Jurkat, Clone E6-1 (cell line): ENCODE measurements at regions not wholly inside any gene's neighbourhood (a gene's known extent, or its start where the extent isn't known, plus 50 kb on each side); places are given as distances from the start of the nearest gene placed in this dataset.
A peak's percentile ranks its signal among the peaks of the same experiment; 100 is the strongest.

Experiments
- DNase-seq: peaks from one replicate; pipeline ENCODE4 v3.0.0-alpha.2; 2011; ENCODE audit warnings: low read depth, low spot score
- H3K4me3 ChIP-seq: 2 replicates; pipeline ENCODE4 v1.5.1; 2011; ENCODE audit warnings: mild to moderate bottlenecking, low read length, control low read depth, moderate library complexity

- DNase-seq: peak; percentile 66
These were observed 130.5 kb upstream of the ITGA1 start for GRCh38 chr5:52657247-52657645.

DNA sequence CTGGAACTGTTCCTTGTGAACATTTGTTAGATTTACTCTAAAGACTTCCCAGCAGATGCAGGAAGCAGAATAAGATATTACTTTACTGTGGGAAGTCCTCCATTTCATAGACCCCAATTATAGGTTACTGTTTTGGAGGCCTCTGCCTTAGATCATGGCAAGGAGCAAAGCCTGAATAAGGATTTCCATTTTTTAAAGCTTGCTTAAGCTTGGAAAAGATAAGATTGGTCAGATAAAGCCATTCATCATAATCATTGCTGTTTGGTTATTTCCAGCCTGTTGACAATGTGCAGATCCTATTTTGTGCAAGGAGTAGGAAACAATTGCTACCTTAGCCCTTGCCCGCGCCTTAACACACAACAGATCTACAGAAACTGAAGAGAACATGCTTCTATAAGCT, 129.5 kb upstream of the ITGA1 start:
- no peak for DNase-seq
- no peak overlapping the region for H3K4me3 ChIP-seq

More at GRCh38 chr5:52657247-52657645, 130.5 kb upstream of the ITGA1 start:
- no peak overlapping the region for H3K4me3 ChIP-seq

GRCh38 chr5:52660621-52661020, 127.1 kb upstream of the ITGA1 start:
- DNase-seq: no peak
- H3K4me3 ChIP-seq: no peak overlapping the region

GRCh38 chr5:52661903-52662595, 125.7 kb upstream of the ITGA1 start:
- no peak overlapping the region for H3K4me3 ChIP-seq
- DNase-seq: no peak

- DNase-seq: no peak
- no peak overlapping the region for H3K4me3 ChIP-seq
These were observed 122.2 kb upstream of the ITGA1 start for GRCh38 chr5:52665559-52665958.

DNA sequence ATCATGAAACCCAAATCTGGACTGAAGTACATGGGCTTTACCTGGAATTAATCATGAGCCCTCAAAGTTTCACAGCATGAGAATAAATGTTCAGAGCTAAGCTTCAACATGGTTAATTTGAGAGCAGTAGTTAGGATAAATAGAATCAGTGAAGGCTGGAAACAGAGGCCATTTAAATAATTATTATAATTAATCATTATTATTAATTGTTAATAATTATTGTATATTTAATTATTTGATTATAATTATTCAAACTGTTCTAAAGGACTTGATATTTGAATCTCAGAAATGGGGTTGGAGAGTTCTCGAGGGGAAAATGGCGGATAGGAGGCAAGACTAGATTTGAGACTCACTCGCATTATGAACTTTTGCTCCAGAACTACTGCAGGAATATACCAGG, 119.6 kb upstream of the ITGA1 start:
- no peak for DNase-seq
- H3K4me3 ChIP-seq: no peak overlapping the region

DNA sequence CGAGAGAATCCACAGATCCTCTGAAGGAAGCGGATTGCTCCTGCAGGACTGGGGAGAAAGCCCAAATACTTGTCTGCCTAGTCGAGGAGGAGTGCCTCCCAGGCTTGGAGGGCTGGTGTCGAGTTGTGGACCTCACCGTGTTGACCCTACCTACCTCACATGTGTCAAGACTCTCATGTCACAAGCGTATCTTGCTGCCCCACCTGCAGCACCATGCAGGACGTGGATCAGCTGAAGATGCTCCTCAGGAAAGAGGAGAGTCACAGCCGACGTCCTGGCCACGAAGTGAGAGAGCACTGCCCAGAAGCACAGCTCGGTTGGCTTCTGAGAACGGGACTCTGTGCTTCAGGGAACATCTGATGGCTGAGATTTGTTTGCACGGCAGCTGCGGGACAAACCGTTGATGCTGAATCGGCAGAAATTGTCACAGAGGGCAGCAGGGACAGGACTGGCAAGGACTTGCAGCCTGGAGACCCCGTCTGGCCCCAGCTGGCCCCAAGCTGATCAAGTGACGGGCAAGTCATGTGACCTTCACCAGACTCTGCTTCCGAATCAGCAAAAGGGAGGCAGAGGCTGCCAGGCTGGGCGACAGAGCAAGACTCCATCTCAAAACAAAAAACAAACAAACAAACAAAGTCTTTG, 119.1 kb upstream of the ITGA1 start:
- no peak for DNase-seq
- H3K4me3 ChIP-seq: no peak overlapping the region

- peak; percentile 54 for DNase-seq
- H3K4me3 ChIP-seq: no peak overlapping the region
These were observed 115.3 kb upstream of the ITGA1 start for GRCh38 chr5:52672459-52672858.

DNA sequence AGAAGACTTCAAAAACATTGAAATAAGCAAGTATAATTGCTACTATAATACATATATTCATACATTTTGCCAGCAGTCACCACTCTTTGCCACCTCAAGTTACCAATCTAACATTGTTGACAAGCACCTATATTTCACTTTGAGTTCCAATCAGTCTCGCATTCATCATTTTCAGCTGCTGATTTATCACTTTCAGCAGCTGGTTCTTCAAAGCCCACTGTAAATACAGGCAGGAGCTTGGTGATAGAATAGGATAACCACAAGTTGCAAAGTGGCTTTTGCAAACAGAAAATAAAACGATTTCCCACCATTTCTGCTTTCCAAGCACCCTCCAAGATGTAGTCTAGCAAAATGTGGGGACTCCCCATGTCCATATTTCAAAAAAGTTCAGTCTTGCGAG, 114.2 kb upstream of the ITGA1 start:
- peak overlapping the region; percentile 12; the same call in 1 of the 2 replicates for H3K4me3 ChIP-seq

GRCh38 chr5:52674815-52675545, 112.7 kb upstream of the ITGA1 start:
- no peak for DNase-seq
- H3K4me3 ChIP-seq: no peak overlapping the region

More for the DNA sequence above, 114.2 kb upstream of the ITGA1 start:
- DNase-seq: peak; percentile 87

DNA sequence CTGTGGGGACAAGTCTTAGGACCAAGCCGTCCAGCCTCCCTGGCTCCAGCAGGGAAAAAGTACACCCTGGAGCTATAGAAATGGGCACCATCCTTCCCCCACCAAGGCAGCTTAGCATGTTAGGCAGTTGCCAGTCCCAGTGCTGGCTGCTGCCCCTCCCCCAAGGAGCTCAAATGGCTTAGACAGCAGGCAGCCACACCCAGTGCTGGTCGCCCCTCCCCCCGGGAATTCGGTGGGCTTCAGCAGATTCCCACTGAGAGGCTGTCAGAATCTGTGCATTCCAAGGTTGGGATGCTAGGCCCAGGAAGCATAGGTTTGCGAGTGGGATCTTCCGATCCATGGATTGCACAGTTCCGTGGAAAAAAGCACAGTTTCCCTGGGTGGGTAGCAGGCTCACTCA, 105.2 kb upstream of the ITGA1 start:
- no peak for DNase-seq
- no peak overlapping the region for H3K4me3 ChIP-seq

- no peak for DNase-seq
- no peak overlapping the region for H3K4me3 ChIP-seq
These were observed 103.7 kb upstream of the ITGA1 start for GRCh38 chr5:52684051-52684450.

GRCh38 chr5:52685566-52685965, 102.2 kb upstream of the ITGA1 start:
- DNase-seq: no peak
- no peak overlapping the region for H3K4me3 ChIP-seq

DNA sequence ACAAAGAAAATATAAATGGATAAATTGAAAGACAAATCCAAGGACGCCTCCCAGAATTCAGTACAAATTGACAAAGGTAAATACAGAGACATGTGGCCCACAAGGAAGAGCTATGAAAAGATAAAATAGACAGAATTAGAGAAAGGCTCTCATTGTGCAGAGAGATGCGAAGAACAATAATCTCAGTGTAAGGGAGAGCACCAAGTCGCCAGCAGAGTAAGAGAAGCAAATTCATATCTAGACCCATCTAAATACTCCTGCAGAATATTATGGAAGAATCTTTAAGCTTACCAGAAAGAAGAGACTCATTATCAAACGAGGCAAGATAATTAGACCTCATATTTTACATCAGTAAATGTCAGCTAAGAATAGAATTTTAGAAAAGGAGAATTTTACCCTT, 101.7 kb upstream of the ITGA1 start:
- no peak overlapping the region for H3K4me3 ChIP-seq
- no peak for DNase-seq

DNA sequence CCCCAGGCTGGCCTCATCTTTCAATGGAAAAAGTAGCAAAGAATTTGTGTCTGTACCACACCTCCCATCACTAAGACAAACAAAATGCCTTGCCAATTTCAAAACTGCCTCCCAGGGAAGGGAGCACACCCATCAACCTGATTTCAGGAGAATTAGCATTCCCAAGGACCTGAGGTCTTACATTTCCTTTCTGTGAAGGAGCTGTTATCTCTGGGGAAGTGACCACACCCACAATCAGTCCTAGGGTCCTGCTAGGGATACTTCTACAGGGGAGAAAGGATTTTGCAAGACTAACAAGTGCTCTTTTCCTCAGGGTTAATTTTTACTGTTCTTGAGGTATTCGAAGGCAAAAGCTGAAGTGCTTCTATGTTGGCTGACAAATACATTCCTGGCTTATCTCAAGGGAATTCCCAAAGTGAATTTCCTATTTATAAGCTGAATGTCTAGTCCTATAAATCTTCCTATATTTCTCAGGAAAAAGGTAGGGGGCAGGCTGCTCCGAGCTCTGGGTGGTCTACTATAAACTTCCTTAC, 97.4 kb upstream of the ITGA1 start:
- no peak for DNase-seq
- H3K4me3 ChIP-seq: no peak overlapping the region

DNA sequence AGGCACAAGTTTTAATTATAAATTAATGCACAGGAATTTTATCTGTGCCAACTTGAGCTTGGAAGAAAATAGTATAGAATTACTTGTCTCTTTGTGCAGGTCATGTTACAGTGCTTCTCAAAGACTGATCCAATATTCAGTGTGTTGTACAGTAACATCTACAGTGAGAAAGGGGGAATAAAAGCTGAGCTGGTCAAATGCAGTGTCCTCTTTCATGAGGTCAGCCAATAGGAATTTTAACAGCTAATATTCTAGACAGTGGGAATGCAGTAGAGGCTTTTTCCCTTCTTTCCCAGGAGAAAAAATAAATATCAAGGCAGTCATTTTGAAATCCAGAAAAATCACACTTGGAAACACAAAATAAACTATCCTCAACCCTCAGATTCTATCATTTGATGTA, 95.7 kb upstream of the ITGA1 start:
- no peak for DNase-seq

GRCh38 chr5:52692606-52693005, 95.1 kb upstream of the ITGA1 start:
- no peak overlapping the region for H3K4me3 ChIP-seq
- no peak for DNase-seq

More for the DNA sequence above, 95.7 kb upstream of the ITGA1 start:
- no peak overlapping the region for H3K4me3 ChIP-seq

GRCh38 chr5:52693280-52693679, 94.4 kb upstream of the ITGA1 start:
- DNase-seq: no peak
- no peak overlapping the region for H3K4me3 ChIP-seq

- DNase-seq: no peak
- no peak overlapping the region for H3K4me3 ChIP-seq
These were observed 93.9 kb upstream of the ITGA1 start for GRCh38 chr5:52693836-52694235.

- DNase-seq: no peak
- H3K4me3 ChIP-seq: no peak overlapping the region
These were observed 93.1 kb upstream of the ITGA1 start for GRCh38 chr5:52694648-52695047.
